GM13976 (cell line): ENCODE measurements at regions not wholly inside any gene's neighbourhood (a gene's known extent, or its start where the extent isn't known, plus 50 kb on each side); places are given as distances from the start of the nearest gene placed in this dataset.

ENCODE experiments used
- DNase-seq: peaks from one replicate; pipeline ENCODE4 v3.0.0; 2012; ENCODE audit warnings: low spot score
- in situ Hi-C: fragments of 300-500 bp; cut with MboI; formaldehyde crosslinking; loops from one replicate; pipeline ENCODE4 v1.12.0; 2022; ENCODE audit warnings: low sequenced_read_pairs, mixed read lengths, inconsistent platforms; ENCODE audit not compliant: unreplicated experiment
- TF ChIP-seq, protein P1 (sequence below): IDR thresholded peaks from 2 replicates; pipeline ENCODE4 v1.5.1; 2012; ENCODE audit warnings: borderline replicate concordance, mild to moderate bottlenecking; ENCODE audit not compliant: insufficient read depth; ENCODE audit errors: extremely low read depth, missing control alignments, control extremely low read depth

DNA sequence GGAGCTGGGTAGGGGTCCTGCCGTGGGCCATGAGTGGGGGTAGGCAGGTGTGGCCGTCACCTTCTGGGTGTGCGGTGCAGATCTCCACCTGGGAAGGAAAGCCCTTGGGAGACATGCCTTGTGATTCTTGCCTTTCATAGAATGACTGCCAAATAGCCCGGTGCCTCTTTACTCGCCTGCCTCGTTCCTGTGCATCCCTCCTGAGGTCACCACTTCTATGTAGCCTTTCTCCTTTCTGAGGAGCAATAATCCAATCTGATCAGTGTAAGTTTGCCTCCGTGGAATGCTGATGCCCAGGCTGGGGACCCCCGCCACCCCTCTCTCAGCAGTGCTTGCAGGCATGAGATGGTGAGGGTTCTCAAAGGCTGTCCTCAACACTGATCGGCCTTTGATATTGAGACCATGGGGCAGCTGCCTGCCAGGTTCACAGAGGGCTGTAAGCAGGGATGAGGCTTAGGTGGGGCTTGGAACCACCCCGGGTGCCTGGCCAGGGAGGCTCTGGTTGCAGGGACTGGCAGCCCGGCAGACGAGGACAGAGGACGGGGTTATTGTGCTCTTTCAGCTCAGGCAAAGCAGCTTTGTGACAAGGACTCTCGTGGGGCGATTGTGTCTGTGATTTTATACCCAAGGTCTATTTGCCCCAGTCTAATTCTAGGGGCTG lies 86.1 kb upstream of the WNT7B start:
- TF ChIP-seq, protein P1, sequence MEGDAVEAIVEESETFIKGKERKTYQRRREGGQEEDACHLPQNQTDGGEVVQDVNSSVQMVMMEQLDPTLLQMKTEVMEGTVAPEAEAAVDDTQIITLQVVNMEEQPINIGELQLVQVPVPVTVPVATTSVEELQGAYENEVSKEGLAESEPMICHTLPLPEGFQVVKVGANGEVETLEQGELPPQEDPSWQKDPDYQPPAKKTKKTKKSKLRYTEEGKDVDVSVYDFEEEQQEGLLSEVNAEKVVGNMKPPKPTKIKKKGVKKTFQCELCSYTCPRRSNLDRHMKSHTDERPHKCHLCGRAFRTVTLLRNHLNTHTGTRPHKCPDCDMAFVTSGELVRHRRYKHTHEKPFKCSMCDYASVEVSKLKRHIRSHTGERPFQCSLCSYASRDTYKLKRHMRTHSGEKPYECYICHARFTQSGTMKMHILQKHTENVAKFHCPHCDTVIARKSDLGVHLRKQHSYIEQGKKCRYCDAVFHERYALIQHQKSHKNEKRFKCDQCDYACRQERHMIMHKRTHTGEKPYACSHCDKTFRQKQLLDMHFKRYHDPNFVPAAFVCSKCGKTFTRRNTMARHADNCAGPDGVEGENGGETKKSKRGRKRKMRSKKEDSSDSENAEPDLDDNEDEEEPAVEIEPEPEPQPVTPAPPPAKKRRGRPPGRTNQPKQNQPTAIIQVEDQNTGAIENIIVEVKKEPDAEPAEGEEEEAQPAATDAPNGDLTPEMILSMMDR: no peak
- in situ Hi-C loops: no loop called here
- no peak for DNase-seq

DNA sequence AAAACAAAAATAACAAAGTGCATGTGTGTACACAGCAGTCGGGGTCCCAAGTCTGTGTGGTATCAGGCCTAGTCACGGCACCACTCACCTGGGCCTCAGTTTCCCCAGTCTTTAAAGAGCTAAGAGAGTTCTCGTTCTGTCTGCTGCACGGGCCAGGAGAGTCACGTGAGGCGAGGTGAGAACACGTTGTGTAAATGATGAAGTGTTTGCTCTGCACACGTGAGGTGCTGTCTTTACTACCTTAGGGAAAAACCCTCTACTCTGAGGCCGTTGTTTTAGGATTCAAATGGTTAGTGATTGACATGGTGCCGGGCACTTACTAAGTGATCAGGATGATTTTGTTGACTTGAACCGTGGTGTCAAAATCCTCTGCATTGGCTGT lies 86.5 kb upstream of the PPARA start:
- in situ Hi-C loops: no loop called here

GRCh38 chr22:46064228-46064965 lies 85.9 kb upstream of the PPARA start:
- TF ChIP-seq, protein P1: no peak
- in situ Hi-C loops: no loop called here
- DNase-seq: no peak

More for the DNA sequence above, 86.5 kb upstream of the PPARA start:
- TF ChIP-seq, protein P1: no peak
- DNase-seq: no peak

DNA sequence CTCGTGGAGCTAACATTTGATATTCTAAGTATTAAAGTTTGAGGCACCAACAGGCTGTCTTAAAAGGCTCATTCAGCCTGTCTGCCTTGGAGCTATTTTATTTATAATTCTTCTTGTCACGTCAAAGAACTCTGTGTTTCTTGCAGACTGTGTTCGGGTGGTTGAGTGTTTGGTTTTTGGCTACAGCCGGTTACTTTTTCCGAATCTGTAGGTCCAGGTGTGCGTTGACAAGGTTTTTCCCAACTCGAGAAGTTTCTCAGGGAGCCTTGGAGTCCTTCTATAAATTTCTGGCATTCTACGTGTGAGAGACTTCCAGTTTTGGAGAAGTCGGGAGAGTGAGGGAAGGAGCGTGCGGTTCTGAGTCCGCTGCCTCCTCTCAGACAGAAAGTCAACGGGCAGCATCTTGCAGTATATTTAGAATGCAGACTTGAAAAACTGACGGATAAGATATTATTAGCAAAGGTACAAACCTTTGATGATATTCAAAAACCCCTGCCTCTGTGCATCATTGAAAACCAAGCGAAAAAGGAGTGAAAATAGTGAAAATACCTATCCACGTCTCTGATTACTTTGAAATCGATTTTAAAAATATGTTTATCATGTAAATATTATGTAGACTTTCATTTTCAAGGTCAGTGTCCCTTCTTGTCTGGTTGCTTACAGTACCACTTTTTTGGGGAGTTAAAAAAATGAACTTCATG lies 85.2 kb upstream of the PPARA start:
- in situ Hi-C loops: no loop called here

GRCh38 chr22:46065691-46066454 lies 84.5 kb upstream of the PPARA start:
- no peak for DNase-seq
- TF ChIP-seq, protein P1: no peak
- in situ Hi-C loops: no loop called here

More for the DNA sequence above, 85.2 kb upstream of the PPARA start:
- TF ChIP-seq, protein P1: no peak
- no peak for DNase-seq

- in situ Hi-C loops: no loop called here
- DNase-seq: no peak
- TF ChIP-seq, protein P1: no peak
These were observed 83.6 kb upstream of the PPARA start for GRCh38 chr22:46066691-46067090.
